Middle frontal gyrus (tissue), 1 donor: ENCODE measurements at regions not wholly inside any gene's neighbourhood (a gene's known extent, or its start where the extent isn't known, plus 50 kb on each side); places are given as distances from the start of the nearest gene placed in this dataset.

Source experiments
- DNase-seq: peaks from one replicate; pipeline ENCODE4 v3.0.0-alpha.2; 2015; ENCODE audit warnings: low spot score; ENCODE audit errors: extremely low spot score

DNA sequence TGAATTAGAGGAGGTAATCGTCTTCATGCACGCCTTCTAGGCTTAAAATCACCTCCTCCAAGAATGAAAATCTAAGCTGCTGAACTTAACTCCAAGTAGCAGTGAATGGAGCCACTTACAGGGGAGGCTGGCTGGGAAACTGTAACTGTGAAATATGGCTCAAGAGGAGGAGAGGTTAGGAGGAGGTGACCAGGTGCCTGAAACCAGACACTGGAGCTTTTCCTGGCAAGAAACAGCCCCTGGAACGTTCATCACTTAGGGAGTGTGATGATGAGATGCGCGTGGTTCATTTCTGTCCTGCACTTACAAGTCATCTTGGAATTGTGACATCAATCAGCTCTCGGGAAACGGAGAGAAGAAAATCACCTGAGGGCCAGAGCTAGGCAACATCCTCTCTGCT, 62.3 kb upstream of the TMEM132C start:
- no peak for DNase-seq

GRCh38 chr12:128205145-128205544, 61.8 kb upstream of the TMEM132C start:
- no peak for DNase-seq

GRCh38 chr12:128205758-128206157, 61.2 kb upstream of the TMEM132C start:
- DNase-seq, result no peak
